HUES48 (cell line): ENCODE measurements at regions not wholly inside any gene's neighbourhood (a gene's known extent, or its start where the extent isn't known, plus 50 kb on each side); places are given as distances from the start of the nearest gene placed in this dataset.
"Not testable (repeated sequence)": the region's sequence is repeated elsewhere in the genome, so short reads cannot be mapped to it uniquely, and the experiment has no call there.

Experiments used
- H3K27ac ChIP-seq: one replicate; pipeline ENCODE4 v1.7.0; 2013; ENCODE audit warnings: low read depth, low read length, inconsistent platforms
- H3K27me3 ChIP-seq: 2 replicates; pipeline ENCODE4 v1.6.1; 2013; ENCODE audit warnings: mild to moderate bottlenecking, low read length; ENCODE audit not compliant: control insufficient read depth, insufficient read depth
- H3K36me3 ChIP-seq: 2 replicates; pipeline ENCODE4 v1.6.1; 2013; ENCODE audit warnings: low read length; ENCODE audit not compliant: control insufficient read depth, insufficient read depth
- H3K4me1 ChIP-seq: 2 replicates; pipeline ENCODE4 v1.6.1; 2013; ENCODE audit warnings: mild to moderate bottlenecking, low read length; ENCODE audit not compliant: control insufficient read depth, insufficient read depth
- H3K4me3 ChIP-seq: 2 replicates; pipeline ENCODE4 v1.5.1; 2013; ENCODE audit warnings: mild to moderate bottlenecking, low read depth, low read length
- H3K9ac ChIP-seq: 2 replicates; pipeline ENCODE4 v1.6.1; 2013; ENCODE audit warnings: mild to moderate bottlenecking, low read depth, low read length, moderate library complexity
- H3K9me3 ChIP-seq: 2 replicates; pipeline ENCODE4 v1.6.1; 2013; ENCODE audit warnings: low read length; ENCODE audit not compliant: control insufficient read depth, insufficient read depth

GRCh38 chr15:20624085-20624484 is 82.5 kb upstream of the GOLGA6L6 start:
- H3K9me3 ChIP-seq, H3K27me3 ChIP-seq, H3K4me3 ChIP-seq, H3K27ac ChIP-seq, H3K9ac ChIP-seq, H3K4me1 ChIP-seq, H3K36me3 ChIP-seq: not testable (repeated sequence)

GRCh38 chr15:20622117-20622516 is 80.5 kb upstream of the GOLGA6L6 start:
- H3K4me3 ChIP-seq, H3K27ac ChIP-seq, H3K9me3 ChIP-seq, H3K27me3 ChIP-seq, H3K4me1 ChIP-seq, H3K9ac ChIP-seq, H3K36me3 ChIP-seq: not testable (repeated sequence)

- H3K9me3 ChIP-seq, H3K27ac ChIP-seq, H3K4me3 ChIP-seq, H3K4me1 ChIP-seq, H3K36me3 ChIP-seq, H3K9ac ChIP-seq, H3K27me3 ChIP-seq: not testable (repeated sequence)
Measured at GRCh38 chr15:20614549-20614948, 72.9 kb upstream of the GOLGA6L6 start.

GRCh38 chr15:20612796-20613195 is 71.2 kb upstream of the GOLGA6L6 start:
- not testable (repeated sequence) for H3K9ac ChIP-seq, H3K27ac ChIP-seq, H3K27me3 ChIP-seq, H3K4me3 ChIP-seq, H3K4me1 ChIP-seq, H3K9me3 ChIP-seq, H3K36me3 ChIP-seq

GRCh38 chr15:20612356-20612755 is 70.8 kb upstream of the GOLGA6L6 start:
- not testable (repeated sequence) for H3K27me3 ChIP-seq, H3K4me1 ChIP-seq, H3K9me3 ChIP-seq, H3K36me3 ChIP-seq, H3K4me3 ChIP-seq, H3K27ac ChIP-seq, H3K9ac ChIP-seq

- H3K36me3 ChIP-seq, H3K4me1 ChIP-seq, H3K9me3 ChIP-seq, H3K27me3 ChIP-seq, H3K27ac ChIP-seq, H3K9ac ChIP-seq, H3K4me3 ChIP-seq: not testable (repeated sequence)
Measured at GRCh38 chr15:20611667-20612290, 70.2 kb upstream of the GOLGA6L6 start.

GRCh38 chr15:20608179-20608578 is 66.6 kb upstream of the GOLGA6L6 start:
- not testable (repeated sequence) for H3K27me3 ChIP-seq, H3K9ac ChIP-seq, H3K36me3 ChIP-seq, H3K4me1 ChIP-seq, H3K4me3 ChIP-seq, H3K27ac ChIP-seq, H3K9me3 ChIP-seq

GRCh38 chr15:20597245-20597644 is 55.6 kb upstream of the GOLGA6L6 start:
- H3K9me3 ChIP-seq, H3K4me3 ChIP-seq, H3K27ac ChIP-seq, H3K27me3 ChIP-seq, H3K36me3 ChIP-seq, H3K9ac ChIP-seq, H3K4me1 ChIP-seq: not testable (repeated sequence)

GRCh38 chr15:20594219-20594618 is 52.6 kb upstream of the GOLGA6L6 start:
- not testable (repeated sequence) for H3K4me3 ChIP-seq, H3K36me3 ChIP-seq, H3K27me3 ChIP-seq, H3K9me3 ChIP-seq, H3K27ac ChIP-seq, H3K9ac ChIP-seq, H3K4me1 ChIP-seq

- H3K9me3 ChIP-seq, H3K27ac ChIP-seq, H3K4me3 ChIP-seq, H3K27me3 ChIP-seq, H3K4me1 ChIP-seq, H3K36me3 ChIP-seq, H3K9ac ChIP-seq: not testable (repeated sequence)
Measured at GRCh38 chr15:20591936-20592335, 50.3 kb upstream of the GOLGA6L6 start.
